CD14-positive monocyte (primary cell): ENCODE measurements at regions not wholly inside any gene's neighbourhood (a gene's known extent, or its start where the extent isn't known, plus 50 kb on each side); places are given as distances from the start of the nearest gene placed in this dataset.

Experiments
- DNase-seq, 3 donors: peaks; one replicate each; pipeline ENCODE4 v3.0.0-alpha.2; 2011 to 2022
- H2AFZ ChIP-seq: 2 replicates; pipeline ENCODE4 v1.6.0; 2012; ENCODE audit warnings: mild to moderate bottlenecking, low read depth, low read length, inconsistent platforms; ENCODE audit not compliant: insufficient read depth, poor library complexity, severe bottlenecking
- H3K27ac ChIP-seq, 2 donors: 1 replicate in 1 of 2; 2 replicates in 1 of 2; pipeline ENCODE4 v1.5.1; 2012 to 2013; ENCODE audit warnings: low read length in 2 of 2, control low read depth in 1 of 2, inconsistent platforms in 1 of 2, low read depth in 1 of 2, mild to moderate bottlenecking in 1 of 2
- H3K27me3 ChIP-seq, 2 donors: one replicate each; pipeline versions ENCODE4 v1.6.0 to v1.6.1; 2011 to 2013; ENCODE audit warnings: low read length in 2 of 2; ENCODE audit not compliant: control insufficient read depth in 2 of 2, insufficient read depth in 2 of 2
- H3K36me3 ChIP-seq, 2 donors: replicated peaks in 1 of 2; 1 replicate in 1 of 2; 2 replicates in 1 of 2; pipeline versions ENCODE4 v1.5.1 to v1.6.1; 2012 to 2013; ENCODE audit warnings: low read length in 2 of 2, control low read depth in 1 of 2, inconsistent platforms in 1 of 2, mild to moderate bottlenecking in 1 of 2; ENCODE audit not compliant: insufficient read depth in 2 of 2, control insufficient read depth in 1 of 2
- H3K4me1 ChIP-seq, 2 donors: 1 replicate in 1 of 2; 2 replicates in 1 of 2; pipeline versions ENCODE4 v1.5.1 to v1.6.1; 2012 to 2013; ENCODE audit warnings: low read length in 2 of 2, control low read depth in 1 of 2, inconsistent platforms in 1 of 2, mild to moderate bottlenecking in 1 of 2, moderate library complexity in 1 of 2; ENCODE audit not compliant: insufficient read depth in 2 of 2, control insufficient read depth in 1 of 2
- H3K4me2 ChIP-seq: replicated peaks from 2 replicates; pipeline ENCODE3; 2012; ENCODE audit warnings: low read length, moderate library complexity, mild to moderate bottlenecking; ENCODE audit not compliant: poor library complexity, severe bottlenecking; ENCODE audit errors: extremely low read depth
- H3K4me3 ChIP-seq, 3 experiments: fragments of 200-600 bp in 1 of 3; sonication (generic) in 1 of 3; replicated peaks in 1 of 3; 1 replicate in 2 of 3; 2 replicates in 1 of 3; pipeline ENCODE4 v1.5.1; 2011 to 2013; ENCODE audit warnings: low read length in 3 of 3, mild to moderate bottlenecking in 3 of 3, control low read depth in 2 of 3, low read depth in 2 of 3, inconsistent platforms in 1 of 3, moderate library complexity in 1 of 3
- H3K79me2 ChIP-seq: 2 replicates; pipeline ENCODE4 v1.6.0; 2012; ENCODE audit warnings: mild to moderate bottlenecking, control low read depth, inconsistent platforms, low read length, moderate library complexity; ENCODE audit not compliant: insufficient read depth
- H3K9ac ChIP-seq: 2 replicates; pipeline ENCODE4 v1.6.0; 2017; ENCODE audit warnings: low read length, mild to moderate bottlenecking; ENCODE audit not compliant: insufficient read depth, poor library complexity, severe bottlenecking
- H3K9me3 ChIP-seq, 2 donors: replicated peaks in 1 of 2; 1 replicate in 1 of 2; 2 replicates in 1 of 2; pipeline versions ENCODE4 v1.5.1 to v1.6.1; 2012 to 2013; ENCODE audit warnings: low read length in 2 of 2, control low read depth in 1 of 2; ENCODE audit not compliant: control insufficient read depth in 1 of 2, insufficient read depth in 1 of 2
- H4K20me1 ChIP-seq: 2 replicates; pipeline ENCODE4 v1.6.0; 2012; ENCODE audit warnings: mild to moderate bottlenecking, low read length, control low read depth, moderate library complexity; ENCODE audit not compliant: insufficient read depth
- H3K27ac Mint-ChIP-seq, 7 donors: one replicate each; pipeline ENCODE4 v1.8.0; 2020; ENCODE audit warnings: mild to moderate bottlenecking in 7 of 7, mixed read lengths in 7 of 7, moderate library complexity in 6 of 7, inconsistent platforms in 2 of 7
- H3K27me3 Mint-ChIP-seq, 3 donors: one replicate each; pipeline ENCODE4 v1.8.0; 2021 to 2022; ENCODE audit warnings: low read depth in 3 of 3, mild to moderate bottlenecking in 3 of 3, mixed read lengths in 3 of 3, moderate library complexity in 3 of 3, inconsistent platforms in 1 of 3
- H3K36me3 Mint-ChIP-seq, 2 donors: one replicate each; pipeline ENCODE4 v1.8.0; 2020; ENCODE audit warnings: mixed read lengths in 2 of 2, inconsistent platforms in 1 of 2, mild to moderate bottlenecking in 1 of 2
- H3K4me1 Mint-ChIP-seq: one replicate; pipeline ENCODE4 v1.8.0; 2020; ENCODE audit warnings: mild to moderate bottlenecking, mixed read lengths
- H3K4me3 Mint-ChIP-seq, 2 donors: one replicate each; pipeline ENCODE4 v1.8.0; 2020; ENCODE audit warnings: mild to moderate bottlenecking in 2 of 2, mixed read lengths in 2 of 2, moderate library complexity in 1 of 2
- H3K9me3 Mint-ChIP-seq, 7 donors: one replicate each; pipeline ENCODE4 v1.8.0; 2020 to 2022; ENCODE audit warnings: mixed read lengths in 7 of 7, mild to moderate bottlenecking in 6 of 7, moderate library complexity in 6 of 7, inconsistent platforms in 2 of 7
- WGBS: methylation state at CpG from one replicate; pipeline ENCODE4 v1.1.5; 2013; ENCODE audit warnings: missing lambda C conversion rate; ENCODE audit not compliant: insufficient coverage; 5-methylcytosine and 5-hydroxymethylcytosine counted together
- intact Hi-C, 2 donors: fragments of 100-400 bp; cut with micrococcal nuclease; formaldehyde crosslinking; loops; one replicate each; pipeline versions ENCODE4 v1.15.0 to v1.15.1; 2023
- TF ChIP-seq, protein P1 (sequence below): fragments of 200-600 bp; IDR thresholded peaks from one replicate; pipeline ENCODE4 v1.8.0; 2022; ENCODE audit warnings: antibody characterized with exemption, mild to moderate bottlenecking

DNA sequence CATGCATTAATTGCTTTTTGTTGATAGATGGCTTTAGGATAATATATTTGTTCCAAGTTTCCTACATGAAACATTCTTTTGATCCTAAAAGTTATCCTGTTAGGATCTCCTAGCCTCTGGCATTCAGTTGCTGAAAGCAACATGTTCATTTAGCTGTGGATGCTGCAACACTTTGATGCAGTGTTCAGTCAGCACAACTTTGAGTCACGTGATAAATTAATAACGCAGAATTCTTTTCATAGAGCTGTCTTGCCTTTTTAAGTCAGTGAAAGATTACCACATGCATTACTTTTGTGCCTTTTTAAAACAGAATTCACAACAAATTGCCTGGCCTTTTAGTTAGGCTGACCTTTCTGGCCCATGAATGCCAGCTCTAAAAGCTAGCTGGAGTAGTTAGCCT, 1467.9 kb upstream of the ZEB2 start:
- no peaks in the 10 kb centered on the region for H3K79me2 ChIP-seq

DNA sequence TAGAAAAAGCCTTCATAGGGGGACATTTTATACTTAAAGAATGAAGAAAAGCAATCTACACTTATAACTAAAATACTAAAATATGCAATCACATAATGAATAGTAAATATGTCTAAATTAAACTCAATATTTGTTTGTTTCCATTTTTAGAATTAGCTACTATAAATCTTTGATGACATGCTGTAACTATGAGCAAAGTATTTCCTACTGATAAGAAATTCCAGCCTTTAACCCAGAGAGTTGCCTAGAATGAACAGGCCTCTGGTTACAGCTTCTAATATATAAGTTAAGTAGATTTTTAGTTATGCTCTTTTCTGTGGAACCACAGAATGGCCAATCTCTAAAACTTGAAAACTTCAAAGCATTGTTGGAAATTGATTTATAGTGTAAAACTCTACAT, 1465.6 kb upstream of the ZEB2 start:
- no peaks in the 10 kb centered on the region for H3K4me1 ChIP-seq
- H3K27me3 Mint-ChIP-seq = no peaks in the 10 kb centered on the region
- peaks cover 0 to 2% of the 10 kb centered on the region in 2 donors for H3K9me3 ChIP-seq
- H3K9me3 Mint-ChIP-seq = peaks cover 0 to 2% (median 0%) of the 10 kb centered on the region in 7 donors
- no peaks in the 10 kb centered on the region for H3K36me3 Mint-ChIP-seq
- no peak overlapping the region for H3K27ac Mint-ChIP-seq
- H3K27ac ChIP-seq = no peak overlapping the region
- TF ChIP-seq, protein P1, sequence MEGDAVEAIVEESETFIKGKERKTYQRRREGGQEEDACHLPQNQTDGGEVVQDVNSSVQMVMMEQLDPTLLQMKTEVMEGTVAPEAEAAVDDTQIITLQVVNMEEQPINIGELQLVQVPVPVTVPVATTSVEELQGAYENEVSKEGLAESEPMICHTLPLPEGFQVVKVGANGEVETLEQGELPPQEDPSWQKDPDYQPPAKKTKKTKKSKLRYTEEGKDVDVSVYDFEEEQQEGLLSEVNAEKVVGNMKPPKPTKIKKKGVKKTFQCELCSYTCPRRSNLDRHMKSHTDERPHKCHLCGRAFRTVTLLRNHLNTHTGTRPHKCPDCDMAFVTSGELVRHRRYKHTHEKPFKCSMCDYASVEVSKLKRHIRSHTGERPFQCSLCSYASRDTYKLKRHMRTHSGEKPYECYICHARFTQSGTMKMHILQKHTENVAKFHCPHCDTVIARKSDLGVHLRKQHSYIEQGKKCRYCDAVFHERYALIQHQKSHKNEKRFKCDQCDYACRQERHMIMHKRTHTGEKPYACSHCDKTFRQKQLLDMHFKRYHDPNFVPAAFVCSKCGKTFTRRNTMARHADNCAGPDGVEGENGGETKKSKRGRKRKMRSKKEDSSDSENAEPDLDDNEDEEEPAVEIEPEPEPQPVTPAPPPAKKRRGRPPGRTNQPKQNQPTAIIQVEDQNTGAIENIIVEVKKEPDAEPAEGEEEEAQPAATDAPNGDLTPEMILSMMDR = no peak
- H3K36me3 ChIP-seq = no peaks in the 10 kb centered on the region
- no peaks in the 10 kb centered on the region for H3K79me2 ChIP-seq
- no peaks in the 10 kb centered on the region for H3K27me3 ChIP-seq
- DNase-seq = no peak
- H3K4me3 ChIP-seq = no peak overlapping the region
- no peak overlapping the region for H3K4me3 Mint-ChIP-seq
- H4K20me1 ChIP-seq = no peaks in the 10 kb centered on the region
- intact Hi-C loops = no loop called here
- no peak overlapping the region for H3K4me2 ChIP-seq
- H2AFZ ChIP-seq = no peak overlapping the region
- H3K4me1 Mint-ChIP-seq = no peaks in the 10 kb centered on the region
- H3K9ac ChIP-seq = no peak overlapping the region

More for the DNA sequence above, 1467.9 kb upstream of the ZEB2 start:
- Histone ChIP-seq H3K27me3 (no peaks in the 10 kb centered on the region), H3K36me3 (no peaks in the 10 kb centered on the region), H2AFZ (no peak overlapping the region), H3K9me3 (no peaks in the 10 kb centered on the region), H4K20me1 (no peaks in the 10 kb centered on the region), H3K4me1 (no peaks in the 10 kb centered on the region), H3K4me2 (no peak overlapping the region), H3K4me3 (no peak overlapping the region), H3K9ac (no peak overlapping the region), H3K27ac (no peak overlapping the region)
- Mint-ChIP-seq H3K27me3 (no peaks in the 10 kb centered on the region), H3K27ac (no peak overlapping the region), H3K9me3 (peaks cover 0 to 5% (median 2%) of the 10 kb centered on the region in 7 donors), H3K4me3 (no peak overlapping the region), H3K36me3 (no peaks in the 10 kb centered on the region), H3K4me1 (no peaks in the 10 kb centered on the region)
- DNase-seq = no peak
- WGBS = 100% methylated on average over 2 of the region's 2 CpGs
- TF ChIP-seq, protein P1 = no peak
- intact Hi-C loops = no loop called here
